Stimulated activated CD8-positive, alpha-beta memory T cell treated with anti-CD3 and anti-CD28 coated beads, Interleukin-15, amount 100 ng/mL, for 48 hours (primary cell): ENCODE measurements at regions not wholly inside any gene's neighbourhood (a gene's known extent, or its start where the extent isn't known, plus 50 kb on each side); places are given as distances from the start of the nearest gene placed in this dataset.
"Not testable (repeated sequence)": the region's sequence is repeated elsewhere in the genome, so short reads cannot be mapped to it uniquely, and the experiment has no call there.

Experiments used
- DNase-seq, 2 donors: peaks; one replicate each; pipeline ENCODE4 v3.0.0-alpha.2; 2020; ENCODE audit warnings: low read depth in 2 of 2

GRCh38 chr12:92061061-92061460 is 84.6 kb downstream of the BTG1 start:
- no peak for DNase-seq

- DNase-seq: no peak
Measured at GRCh38 chr12:92059960-92060359, 85.7 kb downstream of the BTG1 start.

- DNase-seq: no peak
Measured at GRCh38 chr12:92058664-92059063, 87.0 kb downstream of the BTG1 start.

- not testable (repeated sequence) for DNase-seq
Measured at GRCh38 chr12:92056756-92057155, 88.9 kb downstream of the BTG1 start.

- no peak for DNase-seq
Measured at GRCh38 chr12:92056290-92056689, 89.4 kb downstream of the BTG1 start.

- DNase-seq: no peak
Measured at GRCh38 chr12:92055877-92056276, 89.8 kb downstream of the BTG1 start.

GRCh38 chr12:92051441-92051840 is 94.2 kb downstream of the BTG1 start:
- DNase-seq: no peak

- DNase-seq: no peak
Measured at GRCh38 chr12:92049403-92049802, 96.2 kb downstream of the BTG1 start.

GRCh38 chr12:92047393-92047826 is 98.2 kb downstream of the BTG1 start:
- no peak for DNase-seq

- no peak for DNase-seq
Measured at GRCh38 chr12:92046557-92047392, 98.9 kb downstream of the BTG1 start.

GRCh38 chr12:92045852-92046251 is 99.8 kb downstream of the BTG1 start:
- DNase-seq: no peak

GRCh38 chr12:92044435-92044834 is 101.2 kb downstream of the BTG1 start:
- no peak for DNase-seq

- no peak for DNase-seq
Measured at GRCh38 chr12:92042791-92043531, 102.7 kb downstream of the BTG1 start.

- DNase-seq: no peak
Measured at GRCh38 chr12:92041742-92042141, 103.9 kb downstream of the BTG1 start.

- DNase-seq: no peak
Measured at GRCh38 chr12:92039046-92039445, 106.6 kb downstream of the BTG1 start.

- no peak for DNase-seq
Measured at GRCh38 chr12:92038476-92038875, 107.2 kb downstream of the BTG1 start.

GRCh38 chr12:92036771-92037453 is 108.7 kb downstream of the BTG1 start:
- DNase-seq: no peak

GRCh38 chr12:92036061-92036620 is 109.5 kb downstream of the BTG1 start:
- no peak for DNase-seq

GRCh38 chr12:92035477-92035876 is 110.2 kb downstream of the BTG1 start:
- DNase-seq: no peak

- DNase-seq: peak in 1 of 2 donors; percentile 4
Measured at GRCh38 chr12:92034858-92035401, 110.7 kb downstream of the BTG1 start.

- DNase-seq: no peak
Measured at GRCh38 chr12:92034083-92034482, 111.6 kb downstream of the BTG1 start.

- DNase-seq: no peak
Measured at GRCh38 chr12:92032965-92033364, 112.7 kb downstream of the BTG1 start.
